Heart left ventricle (tissue), 16 donors: ENCODE measurements at regions not wholly inside any gene's neighbourhood (a gene's known extent, or its start where the extent isn't known, plus 50 kb on each side); places are given as distances from the start of the nearest gene placed in this dataset.

Experiments
- ATAC-seq, 4 donors: fragments of 200-7000 bp; cut with Tn5 transposase; one replicate each; pipeline ENCODE4 v1.9.1; 2020 to 2022; ENCODE audit warnings: moderate library complexity in 4 of 4, mild to moderate bottlenecking in 3 of 4, moderate number of reproducible peaks in 1 of 4
- DNase-seq, 5 donors: peaks; one replicate each; pipeline ENCODE4 v3.0.0-alpha.2; 2020
- H3K27ac ChIP-seq, 12 donors: fragments of 200-600 bp; sonication (generic) in 4 of 12; one replicate each; pipeline versions ENCODE4 v1.5.0 to v1.8.0; 2016 to 2022; ENCODE audit warnings: mild to moderate bottlenecking in 2 of 12
- H3K27me3 ChIP-seq, 9 donors: fragments of 200-600 bp; sonication (generic) in 2 of 9; one replicate each; pipeline versions ENCODE4 v1.5.1 to v1.8.0; 2016 to 2022; ENCODE audit warnings: mild to moderate bottlenecking in 3 of 9
- H3K36me3 ChIP-seq, 9 donors: fragments of 200-600 bp; sonication (generic) in 2 of 9; one replicate each; pipeline versions ENCODE4 v1.5.0 to v1.8.0; 2018 to 2022; ENCODE audit warnings: mild to moderate bottlenecking in 2 of 9
- H3K4me1 ChIP-seq, 12 donors: fragments of 200-600 bp; sonication (generic) in 4 of 12; one replicate each; pipeline versions ENCODE4 v1.5.0 to v1.8.0; 2016 to 2022; ENCODE audit warnings: mild to moderate bottlenecking in 3 of 12
- H3K4me3 ChIP-seq, 12 donors: fragments of 200-600 bp; sonication (generic) in 4 of 12; one replicate each; pipeline versions ENCODE4 v1.5.0 to v1.8.0; 2017 to 2022; ENCODE audit warnings: mild to moderate bottlenecking in 9 of 12, moderate library complexity in 4 of 12
- H3K9me3 ChIP-seq, 12 donors: fragments of 200-600 bp; sonication (generic) in 4 of 12; one replicate each; pipeline versions ENCODE4 v1.5.0 to v1.8.0; 2016 to 2022; ENCODE audit warnings: mild to moderate bottlenecking in 1 of 12
- CTCF ChIP-seq, 12 donors: fragments of 200-600 bp; sonication (generic) in 4 of 12; IDR thresholded peaks; one replicate each; pipeline versions ENCODE4 v1.5.0 to v1.8.0; 2018 to 2022; ENCODE audit warnings: antibody characterized with exemption in 12 of 12, mild to moderate bottlenecking in 5 of 12
- POLR2A ChIP-seq, 2 donors: fragments of 450-650 bp; IDR thresholded peaks; one replicate each; pipeline ENCODE4 v1.6.1; 2017; ENCODE audit warnings: antibody characterized with exemption in 2 of 2, mild to moderate bottlenecking in 2 of 2, moderate library complexity in 2 of 2
- WGBS, 4 donors: extraction: QIAGEN DNeasy Blood & Tissue Kit in 2 of 4; methylation state at CpG; one replicate each; pipeline versions ENCODE4 v1.1.5 to v1.1.7; 2013 to 2018; 5-methylcytosine and 5-hydroxymethylcytosine counted together
- intact Hi-C, 10 donors: fragments of 100-400 bp; cut with DNase I; formaldehyde crosslinking; loops; one replicate each; pipeline versions ENCODE4 v1.11.1 to v1.14.2; 2022
- donor health status: ischemic (EF 13 %, LVEDD 7.1; RV severe dilation, severe dysfunction).
- donor health status: healthy with polysubstance abuse.
- donor health status: DM: no; HTN: yes; CAD: no.
- donor health status: DM: no; HTN: no; CAD: no.
- donor health status: ischemic (EF 25% LVEDD 6.9; RV normal size, moderate dysfunction).
- donor health status: ischemic (EF 25% LVEDD 5.7; RV mildly dilated, moderate dysfunction).
- donor health status: healthy.
- donor health status: DM: yes; HTN: yes; CAD: no.
- donor health status: ischemic (EF 35%, LVEDD 5.7; RV mildly dilated, moderate dysfunction).
- donor health status: nonischemic (EF 11% LVEDD 7.7; RV severe dilation, severe dysfunction).
- donor health status: DM: yes; HTN: yes; CAD: no.
- donor health status: PGD.
- donor health status: ischemic (EF 29% LVEDD 5.4; RV normal size, mild dysfunction).
- donor health status: nonischemic (EF 23%, LVEDD 6.1; RV moderate dilation, normal function).

- TF ChIP-seq POLR2A (IDR thresholded peaks at IDR 0.05) (no peak), CTCF (IDR thresholded peaks at IDR 0.05) (no peak)
- ATAC-seq (no peak), DNase-seq (no peak)
- intact Hi-C loops = no loop called here
- Histone ChIP-seq H3K27ac (no peak overlapping the region), H3K4me1 (peaks cover 3 to 22% (median 16%) of the 10 kb centered on the region in 12 donors), H3K36me3 (no peaks in the 10 kb centered on the region), H3K9me3 (no peaks in the 10 kb centered on the region), H3K27me3 (no peaks in the 10 kb centered on the region), H3K4me3 (no peak overlapping the region)
- WGBS, 4 donors = 83 to 86% (median 84%) methylated on average over 6 of the region's 6 CpGs
Observed at GRCh38 chr6:150549674-150550101, 50.0 kb upstream of the PLEKHG1 start.
